A673 (cell line): ENCODE measurements at regions not wholly inside any gene's neighbourhood (a gene's known extent, or its start where the extent isn't known, plus 50 kb on each side); places are given as distances from the start of the nearest gene placed in this dataset.

Source experiments
- BruUV-seq: library from RNA; stranded (reverse); fragments of 400-500 nt; replicated peaks from 2 replicates; lab custom pipeline; 2021; lab: Mats Ljungman, UMichigan
- CTCF ChIA-PET: fragments of 300-600 bp; sonication (Branson Sonifier 250); formaldehyde crosslinking; loops from one replicate; lab custom pipeline; 2022; ENCODE audit warnings: antibody characterized with exemption; lab: Charles Lee
- POLR2A ChIA-PET: fragments of 300-600 bp; sonication (Branson Sonifier 250); formaldehyde crosslinking; loops from one replicate; lab custom pipeline; 2022; ENCODE audit warnings: antibody characterized with exemption; ENCODE audit not compliant: low non-redundant PET; lab: Charles Lee
- DNase-seq: peaks from one replicate; pipeline ENCODE4 v3.0.0-alpha.2; 2015; ENCODE audit warnings: low spot score
- H3K27ac ChIP-seq: fragments of 200-600 bp; sonication (generic); 2 replicates; pipeline ENCODE4 v1.5.1; 2016; ENCODE audit warnings: mixed run types, low read depth, mild to moderate bottlenecking, mixed read lengths, antibody characterized with exemption, low read length; ENCODE audit not compliant: poor library complexity, severe bottlenecking
- H3K27me3 ChIP-seq: fragments of 200-600 bp; sonication (generic); replicated peaks from 2 replicates; pipeline ENCODE4 v1.6.1; 2017; ENCODE audit warnings: mixed run types, low read depth, mild to moderate bottlenecking, mixed read lengths, antibody characterized with exemption, low read length; ENCODE audit not compliant: insufficient read depth, poor library complexity
- H3K36me3 ChIP-seq: fragments of 200-600 bp; sonication (generic); 2 replicates; pipeline ENCODE4 v1.6.1; 2016; ENCODE audit warnings: mixed run types, mild to moderate bottlenecking, mixed read lengths, antibody characterized with exemption, low read length; ENCODE audit not compliant: insufficient read depth, poor library complexity, severe bottlenecking
- H3K4me1 ChIP-seq: fragments of 200-600 bp; sonication (generic); 2 replicates; pipeline ENCODE4 v1.6.1; 2017; ENCODE audit warnings: mixed run types, mild to moderate bottlenecking, mixed read lengths, antibody characterized with exemption, low read length; ENCODE audit not compliant: insufficient read depth, poor library complexity, severe bottlenecking
- H3K4me3 ChIP-seq: fragments of 200-600 bp; sonication (generic); 2 replicates; pipeline ENCODE4 v1.5.1; 2016; ENCODE audit warnings: low read depth, mixed run types, mild to moderate bottlenecking, mixed read lengths, low read length; ENCODE audit not compliant: poor library complexity, severe bottlenecking
- H3K9me3 ChIP-seq: fragments of 200-600 bp; sonication (generic); 2 replicates; pipeline ENCODE4 v1.6.1; 2016; ENCODE audit warnings: mixed run types, low read depth, mild to moderate bottlenecking, mixed read lengths, antibody characterized with exemption, low read length; ENCODE audit not compliant: poor library complexity, severe bottlenecking
- EZH2 ChIP-seq: fragments of 200-600 bp; sonication (generic); IDR thresholded peaks from 2 replicates; pipeline ENCODE4 v1.6.1; 2017; ENCODE audit warnings: borderline replicate concordance, low read depth, mild to moderate bottlenecking, mixed read lengths, antibody characterized with exemption, low read length; ENCODE audit not compliant: poor library complexity, severe bottlenecking
- intact Hi-C: fragments of 100-400 bp; cut with micrococcal nuclease; formaldehyde crosslinking; loops from one replicate; pipeline ENCODE4 v1.10.0; 2022; ENCODE audit not compliant: unreplicated experiment
- TF ChIP-seq, protein P1 (sequence below): fragments of 300-800, 200-600 bp; sonication (generic); conservative IDR thresholded peaks from 2 replicates; pipeline ENCODE4 v1.5.1; 2017; ENCODE audit warnings: low read depth, mild to moderate bottlenecking, antibody characterized with exemption, low read length, moderate library complexity, mixed read lengths

DNA sequence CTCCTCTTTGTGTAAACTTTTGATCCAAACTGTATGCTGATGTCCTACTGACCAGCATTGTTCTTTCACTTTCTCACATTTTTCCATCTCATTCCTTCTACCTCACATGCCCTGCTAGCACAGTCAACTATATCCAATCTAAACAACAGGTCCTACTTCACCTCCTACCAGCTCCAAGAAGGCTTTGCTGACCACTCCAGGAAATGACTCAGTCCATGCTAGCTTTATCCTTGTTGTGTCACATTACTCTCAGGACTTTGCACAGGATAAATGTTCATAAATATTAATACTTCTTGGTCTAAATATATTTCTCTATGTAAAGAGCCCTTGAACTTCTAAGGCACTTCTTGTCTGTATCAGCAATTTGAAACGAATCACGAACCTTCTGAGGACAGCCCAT, 64.9 kb upstream of the PCED1B start:
- TF ChIP-seq, protein P1, sequence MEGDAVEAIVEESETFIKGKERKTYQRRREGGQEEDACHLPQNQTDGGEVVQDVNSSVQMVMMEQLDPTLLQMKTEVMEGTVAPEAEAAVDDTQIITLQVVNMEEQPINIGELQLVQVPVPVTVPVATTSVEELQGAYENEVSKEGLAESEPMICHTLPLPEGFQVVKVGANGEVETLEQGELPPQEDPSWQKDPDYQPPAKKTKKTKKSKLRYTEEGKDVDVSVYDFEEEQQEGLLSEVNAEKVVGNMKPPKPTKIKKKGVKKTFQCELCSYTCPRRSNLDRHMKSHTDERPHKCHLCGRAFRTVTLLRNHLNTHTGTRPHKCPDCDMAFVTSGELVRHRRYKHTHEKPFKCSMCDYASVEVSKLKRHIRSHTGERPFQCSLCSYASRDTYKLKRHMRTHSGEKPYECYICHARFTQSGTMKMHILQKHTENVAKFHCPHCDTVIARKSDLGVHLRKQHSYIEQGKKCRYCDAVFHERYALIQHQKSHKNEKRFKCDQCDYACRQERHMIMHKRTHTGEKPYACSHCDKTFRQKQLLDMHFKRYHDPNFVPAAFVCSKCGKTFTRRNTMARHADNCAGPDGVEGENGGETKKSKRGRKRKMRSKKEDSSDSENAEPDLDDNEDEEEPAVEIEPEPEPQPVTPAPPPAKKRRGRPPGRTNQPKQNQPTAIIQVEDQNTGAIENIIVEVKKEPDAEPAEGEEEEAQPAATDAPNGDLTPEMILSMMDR, result no peak
- no peak for TF ChIP-seq EZH2
- Histone ChIP-seq H3K9me3 (no peaks in the 10 kb centered on the region), H3K4me1 (no peaks in the 10 kb centered on the region), H3K4me3 (no peak overlapping the region), H3K27ac (no peak overlapping the region), H3K27me3 (no peaks in the 10 kb centered on the region), H3K36me3 (no peaks in the 10 kb centered on the region)
- DNase-seq, result no peak
- ChIA-PET CTCF (no interaction called here), POLR2A (no interaction called here)
- BruUV-seq, result no TSS peak
- intact Hi-C loops, result no loop called here

- intact Hi-C loops, result no loop called here
- Histone ChIP-seq H3K4me3 (no peak overlapping the region), H3K27ac (no peak overlapping the region), H3K9me3 (no peaks in the 10 kb centered on the region), H3K27me3 (no peaks in the 10 kb centered on the region), H3K36me3 (no peaks in the 10 kb centered on the region), H3K4me1 (peaks cover 3% of the 10 kb centered on the region)
- BruUV-seq, result no TSS peak
- no peak for DNase-seq
- ChIA-PET CTCF (no interaction called here), POLR2A (no interaction called here)
- TF ChIP-seq EZH2, result no peak
- TF ChIP-seq, protein P1, result no peak
Measured at GRCh38 chr12:47015381-47015780, 64.0 kb upstream of the PCED1B start.

GRCh38 chr12:47017041-47017713, 62.2 kb upstream of the PCED1B start:
- CTCF ChIA-PET, result no interaction called here
- H3K4me3 ChIP-seq, result no peak overlapping the region
- no peak for DNase-seq
- no TSS peak for BruUV-seq
- intact Hi-C loops, result no loop called here
- POLR2A ChIA-PET, result interaction anchor here (0.6 kb wide), 1 partner anchor 965 kb away, joined by 8 read pairs; no protein-coding TSS in a partner anchor
- no peaks in the 10 kb centered on the region for H3K27me3 ChIP-seq
- peaks cover 11% of the 10 kb centered on the region for H3K4me1 ChIP-seq
- H3K36me3 ChIP-seq, result no peaks in the 10 kb centered on the region
- H3K27ac ChIP-seq, result no peak overlapping the region
- TF ChIP-seq, protein P1, result no peak
- no peak for TF ChIP-seq EZH2
- H3K9me3 ChIP-seq, result no peaks in the 10 kb centered on the region
